HUES64 (cell line): ENCODE measurements at regions not wholly inside any gene's neighbourhood (a gene's known extent, or its start where the extent isn't known, plus 50 kb on each side); places are given as distances from the start of the nearest gene placed in this dataset.

Experiments
- H3K27ac ChIP-seq: 2 replicates; pipeline ENCODE4 v1.7.0; 2013; ENCODE audit warnings: low read depth, low read length, inconsistent platforms
- H3K27me3 ChIP-seq: 2 replicates; pipeline ENCODE4 v1.6.1; 2013; ENCODE audit warnings: mild to moderate bottlenecking, low read length; ENCODE audit not compliant: insufficient read depth
- H3K36me3 ChIP-seq: 2 replicates; pipeline ENCODE4 v1.6.1; 2013; ENCODE audit warnings: mild to moderate bottlenecking, low read length; ENCODE audit not compliant: insufficient read depth
- H3K4me1 ChIP-seq: 2 replicates; pipeline ENCODE4 v1.6.1; 2013; ENCODE audit warnings: mild to moderate bottlenecking, low read length, moderate library complexity; ENCODE audit not compliant: insufficient read depth
- H3K4me3 ChIP-seq: 2 replicates; pipeline ENCODE4 v1.5.1; 2013; ENCODE audit warnings: mild to moderate bottlenecking, low read length, moderate library complexity
- H3K9ac ChIP-seq: 2 replicates; pipeline ENCODE4 v1.6.1; 2013; ENCODE audit warnings: mild to moderate bottlenecking, low read depth, low read length
- H3K9me3 ChIP-seq: 2 replicates; pipeline ENCODE4 v1.6.1; 2013; ENCODE audit warnings: low read depth, low read length; ENCODE audit not compliant: insufficient read depth
- WGBS: fragments of 150-250, 120-280 bp; methylation state at CpG from one replicate; pipeline ENCODE4 v1.1.7; 2013; ENCODE audit warnings: missing lambda C conversion rate; 5-methylcytosine and 5-hydroxymethylcytosine counted together

DNA sequence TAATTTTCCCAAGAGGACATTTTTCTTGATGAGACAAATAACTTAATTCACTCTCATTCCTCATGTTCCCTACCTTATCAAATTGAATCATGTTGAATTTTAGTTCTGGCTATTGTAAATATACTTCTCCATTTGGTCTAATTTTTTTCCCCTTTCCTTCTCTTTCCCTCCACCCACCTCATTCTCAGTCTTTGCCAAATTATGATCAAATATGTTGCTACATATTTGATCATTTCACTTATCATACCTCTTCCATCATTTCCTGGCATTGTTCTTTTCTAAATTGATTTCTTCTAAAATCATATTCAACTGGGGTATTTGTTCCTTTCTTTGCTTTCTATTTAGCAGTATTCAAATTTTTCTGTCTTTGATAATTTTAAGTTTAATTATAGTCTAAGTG lies 52.3 kb downstream of the HDGFL1 start:
- Histone ChIP-seq H3K4me1 (peaks cover 23% of the 10 kb centered on the region), H3K27ac (no peak overlapping the region), H3K4me3 (no peak overlapping the region), H3K36me3 (no peaks in the 10 kb centered on the region), H3K9ac (no peak overlapping the region), H3K27me3 (no peaks in the 10 kb centered on the region), H3K9me3 (peaks cover 18% of the 10 kb centered on the region; the same call in 1 of the 2 replicates)

GRCh38 chr6:22622351-22622750 lies 53.0 kb downstream of the HDGFL1 start:
- H3K9ac ChIP-seq, result no peak overlapping the region
- peaks cover 23% of the 10 kb centered on the region for H3K4me1 ChIP-seq
- H3K36me3 ChIP-seq, result no peaks in the 10 kb centered on the region
- H3K4me3 ChIP-seq, result no peak overlapping the region
- no peaks in the 10 kb centered on the region for H3K27me3 ChIP-seq
- H3K9me3 ChIP-seq, result peaks cover 17% of the 10 kb centered on the region; the same call in 1 of the 2 replicates
- H3K27ac ChIP-seq, result no peak overlapping the region

DNA sequence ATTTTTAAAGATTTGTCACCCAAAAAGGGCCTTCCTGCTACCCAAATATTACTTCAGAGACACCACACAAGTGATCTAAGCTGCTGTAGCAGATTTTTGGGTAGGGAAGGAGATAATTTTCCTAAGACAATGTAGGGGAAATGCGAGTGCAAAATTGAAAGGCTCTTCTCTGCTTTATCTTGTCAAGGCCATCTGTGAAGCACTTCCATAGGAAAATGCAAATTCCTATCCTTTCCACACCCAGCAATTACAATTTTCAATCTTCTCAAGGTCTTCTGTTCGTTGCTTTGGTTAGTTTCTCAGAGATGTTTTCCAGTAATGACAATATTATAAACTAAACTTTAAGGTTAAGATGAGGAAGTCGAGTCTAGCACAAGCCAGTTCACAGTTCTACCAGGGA lies 53.4 kb downstream of the HDGFL1 start:
- peaks cover 13% of the 10 kb centered on the region; the same call in 1 of the 2 replicates for H3K9me3 ChIP-seq
- H3K36me3 ChIP-seq, result no peaks in the 10 kb centered on the region
- H3K4me1 ChIP-seq, result peaks cover 23% of the 10 kb centered on the region
- H3K4me3 ChIP-seq, result no peak overlapping the region
- 88% methylated on average over 2 of the region's 3 CpGs for WGBS
- H3K27ac ChIP-seq, result no peak overlapping the region
- no peak overlapping the region for H3K9ac ChIP-seq
- no peaks in the 10 kb centered on the region for H3K27me3 ChIP-seq

DNA sequence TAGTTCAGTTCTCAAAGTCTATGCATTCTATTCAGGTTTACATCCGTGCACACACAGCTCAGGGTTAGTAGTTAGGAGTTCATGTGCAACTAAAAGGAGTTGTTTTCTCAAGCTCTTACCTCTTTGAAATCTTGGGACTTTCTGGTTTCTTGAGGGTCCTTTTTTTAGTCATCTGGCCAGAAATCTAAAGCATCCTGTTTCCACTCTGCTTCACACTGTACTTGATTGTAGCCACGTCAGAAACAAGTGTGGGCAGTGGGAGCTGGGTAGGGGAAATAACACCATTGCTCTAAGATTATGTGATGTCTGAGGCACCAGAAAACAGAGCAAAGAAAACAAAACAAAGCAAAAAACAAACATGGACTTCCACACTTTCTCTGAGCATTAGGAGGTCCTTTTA lies 58.3 kb downstream of the HDGFL1 start:
- no peaks in the 10 kb centered on the region for H3K27me3 ChIP-seq
- no peaks in the 10 kb centered on the region; the same call in 1 of the 2 replicates for H3K9me3 ChIP-seq
- peaks cover 42% of the 10 kb centered on the region for H3K4me1 ChIP-seq
- no peak overlapping the region for H3K4me3 ChIP-seq
- 95% methylated on average over 2 of the region's 2 CpGs for WGBS
- no peak overlapping the region for H3K27ac ChIP-seq
- no peak overlapping the region for H3K9ac ChIP-seq
- H3K36me3 ChIP-seq, result no peaks in the 10 kb centered on the region

DNA sequence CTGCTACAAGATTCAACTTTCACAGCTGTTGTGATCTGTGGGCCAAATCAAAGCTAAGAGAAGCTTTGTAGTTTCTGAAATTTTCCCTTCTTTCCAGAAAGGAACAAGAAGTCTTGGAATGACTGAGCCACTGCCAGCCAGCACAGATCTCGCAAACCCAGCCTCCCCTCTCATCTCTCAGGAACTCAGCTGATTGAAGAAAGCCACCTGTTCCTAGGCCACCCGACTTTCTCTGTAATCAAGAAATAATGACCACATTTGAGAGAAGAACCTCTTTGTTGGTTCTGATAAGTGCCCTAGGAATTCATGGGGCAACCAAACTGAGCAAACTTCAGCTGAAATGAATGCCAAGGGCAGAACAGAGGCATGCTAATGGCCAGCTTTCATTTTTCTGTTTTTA lies 61.7 kb downstream of the HDGFL1 start:
- WGBS, result 93% methylated on average over 2 of the region's 2 CpGs
- Histone ChIP-seq H3K27ac (no peak overlapping the region), H3K27me3 (no peaks in the 10 kb centered on the region), H3K9me3 (no peaks in the 10 kb centered on the region; the same call in 1 of the 2 replicates), H3K4me1 (peaks cover 26% of the 10 kb centered on the region), H3K9ac (no peak overlapping the region), H3K4me3 (no peak overlapping the region), H3K36me3 (no peaks in the 10 kb centered on the region)

DNA sequence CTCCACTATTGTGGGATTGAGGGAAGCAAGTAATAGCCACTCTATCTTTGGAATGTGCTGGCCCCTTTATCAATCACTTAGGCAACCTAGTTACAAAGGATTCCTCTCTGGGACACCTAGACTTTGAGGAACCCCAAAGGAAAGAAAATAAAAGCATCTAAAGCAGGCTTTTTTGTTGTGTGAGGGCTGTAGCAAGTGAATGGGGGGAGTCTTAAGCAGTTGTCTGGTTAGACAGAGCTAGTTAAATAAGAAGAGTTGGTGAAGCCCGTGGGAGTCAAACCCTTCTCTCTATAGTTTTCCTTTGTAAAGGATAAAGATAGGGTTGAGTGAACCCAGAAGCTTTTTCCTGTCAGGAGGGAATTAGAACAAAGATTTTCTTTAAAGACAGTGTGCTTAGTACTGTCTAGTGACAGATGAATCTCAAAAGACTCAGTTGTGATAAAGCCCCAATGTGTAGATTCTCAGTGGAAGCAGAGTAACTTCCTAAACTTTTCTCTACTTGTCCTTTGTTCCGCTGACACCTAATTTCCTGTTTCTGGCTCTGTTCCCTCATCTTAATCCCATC lies 63.3 kb downstream of the HDGFL1 start:
- peaks cover 26% of the 10 kb centered on the region for H3K4me1 ChIP-seq
- H3K27me3 ChIP-seq, result no peaks in the 10 kb centered on the region
- no peak overlapping the region for H3K4me3 ChIP-seq
- H3K9ac ChIP-seq, result peak overlapping the region; percentile 13; the same call in 1 of the 2 replicates
- 92% methylated on average over 1 of the region's 2 CpGs for WGBS
- H3K27ac ChIP-seq, result peak overlapping the region; percentile 22; the same call in 1 of the 2 replicates
- no peaks in the 10 kb centered on the region for H3K9me3 ChIP-seq
- no peaks in the 10 kb centered on the region for H3K36me3 ChIP-seq

- Histone ChIP-seq H3K9me3 (no peaks in the 10 kb centered on the region), H3K4me1 (peaks cover 17% of the 10 kb centered on the region), H3K27ac (no peak overlapping the region), H3K4me3 (no peak overlapping the region), H3K36me3 (no peaks in the 10 kb centered on the region), H3K27me3 (no peaks in the 10 kb centered on the region), H3K9ac (no peak overlapping the region)
- WGBS, result 93% methylated on average over 4 of the region's 4 CpGs
These were observed 67.1 kb downstream of the HDGFL1 start for GRCh38 chr6:22636452-22636851.

DNA sequence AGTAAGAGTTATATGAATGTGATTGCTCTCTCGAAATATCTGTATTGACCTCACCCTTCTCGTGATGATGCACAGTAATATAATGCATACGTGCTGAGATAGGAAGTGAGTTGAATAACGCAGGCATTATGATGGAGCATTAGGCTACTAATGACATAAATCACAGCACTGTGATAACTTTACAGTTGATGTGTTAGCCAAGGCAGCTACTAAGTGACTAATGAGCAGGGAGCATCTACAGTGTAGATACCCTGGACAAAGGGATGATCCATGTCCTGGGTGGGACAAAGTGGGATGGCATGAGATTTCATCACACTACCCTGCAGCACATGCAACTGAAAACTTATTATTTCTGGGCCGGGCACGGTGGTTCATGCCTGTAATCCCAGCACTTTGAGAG lies 68.4 kb downstream of the HDGFL1 start:
- peaks cover 5% of the 10 kb centered on the region for H3K4me1 ChIP-seq
- no peaks in the 10 kb centered on the region for H3K9me3 ChIP-seq
- no peak overlapping the region for H3K27ac ChIP-seq
- no peak overlapping the region for H3K4me3 ChIP-seq
- no peaks in the 10 kb centered on the region for H3K36me3 ChIP-seq
- WGBS, result 95% methylated on average over 6 of the region's 6 CpGs
- no peaks in the 10 kb centered on the region for H3K27me3 ChIP-seq
- no peak overlapping the region for H3K9ac ChIP-seq

GRCh38 chr6:22638320-22638719 lies 69.0 kb downstream of the HDGFL1 start:
- no peaks in the 10 kb centered on the region for H3K9me3 ChIP-seq
- no peaks in the 10 kb centered on the region for H3K36me3 ChIP-seq
- WGBS, result 98% methylated on average over 3 of the region's 3 CpGs
- no peak overlapping the region for H3K9ac ChIP-seq
- no peaks in the 10 kb centered on the region; the same call in 1 of the 2 replicates for H3K4me1 ChIP-seq
- no peak overlapping the region for H3K4me3 ChIP-seq
- H3K27me3 ChIP-seq, result no peaks in the 10 kb centered on the region
- no peak overlapping the region for H3K27ac ChIP-seq

DNA sequence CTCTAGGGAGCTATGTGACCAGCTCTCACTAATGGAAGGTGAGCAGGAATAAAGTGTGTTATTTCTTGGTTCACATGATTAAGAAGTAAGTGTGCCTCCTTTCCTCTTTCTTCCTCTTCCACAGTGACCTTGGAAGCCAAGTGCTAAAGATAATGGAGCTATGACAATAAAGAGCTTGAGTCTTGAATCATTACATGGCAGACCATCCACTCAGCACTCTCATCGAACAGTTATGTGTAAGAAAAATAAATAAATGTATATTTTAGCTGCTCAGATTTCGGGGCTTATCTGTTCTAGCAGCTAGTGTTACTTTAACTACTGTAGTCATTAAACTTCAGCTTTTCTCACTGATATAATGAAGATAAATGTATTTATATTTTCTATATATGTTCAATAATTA lies 72.9 kb downstream of the HDGFL1 start:
- Histone ChIP-seq H3K9me3 (no peaks in the 10 kb centered on the region), H3K36me3 (no peaks in the 10 kb centered on the region), H3K27me3 (no peaks in the 10 kb centered on the region), H3K4me1 (no peaks in the 10 kb centered on the region), H3K4me3 (no peak overlapping the region), H3K9ac (no peak overlapping the region), H3K27ac (no peak overlapping the region)
- no CpG with 5 or more reads among the region's 2 CpGs for WGBS

GRCh38 chr6:22643780-22644179 lies 74.4 kb downstream of the HDGFL1 start:
- Histone ChIP-seq H3K4me1 (no peaks in the 10 kb centered on the region), H3K4me3 (no peak overlapping the region), H3K9ac (no peak overlapping the region), H3K9me3 (no peaks in the 10 kb centered on the region), H3K27ac (no peak overlapping the region), H3K36me3 (no peaks in the 10 kb centered on the region), H3K27me3 (no peaks in the 10 kb centered on the region)
- WGBS, result 95% methylated on average over 10 of the region's 10 CpGs

DNA sequence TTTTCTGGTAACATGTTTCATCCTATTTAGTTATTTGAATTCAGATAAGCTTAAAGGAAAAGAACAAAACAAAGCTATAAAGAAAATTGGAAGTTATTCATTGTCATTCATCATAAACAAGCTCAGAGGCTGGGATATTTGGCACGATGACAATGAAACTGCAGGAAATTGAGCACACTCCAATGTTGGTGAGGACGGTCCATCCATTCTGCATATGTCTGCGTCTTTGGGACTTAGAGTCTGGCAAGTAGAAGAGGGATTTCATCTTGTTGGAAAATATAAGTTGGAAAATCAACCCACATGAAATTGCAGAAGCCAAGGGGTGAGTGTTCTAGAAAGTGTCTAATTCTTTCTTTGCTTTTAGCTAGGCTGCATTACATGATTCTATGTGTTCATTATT lies 78.4 kb downstream of the HDGFL1 start:
- Histone ChIP-seq H3K9ac (no peak overlapping the region), H3K9me3 (no peaks in the 10 kb centered on the region), H3K27me3 (no peaks in the 10 kb centered on the region), H3K4me1 (peaks cover 7% of the 10 kb centered on the region), H3K36me3 (no peaks in the 10 kb centered on the region), H3K27ac (no peak overlapping the region), H3K4me3 (no peak overlapping the region)
- WGBS, result 99% methylated on average over 3 of the region's 3 CpGs
